ENCODE measurements at regions not wholly inside any gene's neighbourhood (a gene's known extent, or its start where the extent isn't known, plus 50 kb on each side); places are given as distances from the start of the nearest gene placed in this dataset.

GRCh38 chr1:56190806-56191365 is 388.5 kb downstream of the PLPP3 start:
- no peak overlapping the region for H3K4me3 ChIP-seq (ENCODE audit: low read depth, low read length)
- TF ChIP-seq CTCF (IDR thresholded peaks at IDR 0.05; ENCODE audit: borderline replicate concordance, insufficient read depth, low read depth, low read length): no peak

GRCh38 chr1:56189946-56190805 is 389.2 kb downstream of the PLPP3 start:
- H3K4me3 ChIP-seq (ENCODE audit: low read depth, low read length): no peak overlapping the region
- TF ChIP-seq CTCF (IDR thresholded peaks at IDR 0.05; ENCODE audit: borderline replicate concordance, insufficient read depth, low read depth, low read length): no peak

- H3K4me3 ChIP-seq (ENCODE audit: low read depth, low read length): no peak overlapping the region
- TF ChIP-seq CTCF (IDR thresholded peaks at IDR 0.05; ENCODE audit: borderline replicate concordance, insufficient read depth, low read depth, low read length): no peak
These were observed 389.9 kb downstream of the PLPP3 start for GRCh38 chr1:56189454-56189853.

GRCh38 chr1:56188855-56189254 is 390.5 kb downstream of the PLPP3 start:
- no peak for TF ChIP-seq CTCF (IDR thresholded peaks at IDR 0.05; ENCODE audit: borderline replicate concordance, insufficient read depth, low read depth, low read length)
- no peak overlapping the region for H3K4me3 ChIP-seq (ENCODE audit: low read depth, low read length)

- no peak overlapping the region for H3K4me3 ChIP-seq (ENCODE audit: low read depth, low read length)
- no peak for TF ChIP-seq CTCF (IDR thresholded peaks at IDR 0.05; ENCODE audit: borderline replicate concordance, insufficient read depth, low read depth, low read length)
These were observed 391.1 kb downstream of the PLPP3 start for GRCh38 chr1:56188221-56188620.

GRCh38 chr1:56187405-56187804 is 392.0 kb downstream of the PLPP3 start:
- no peak for TF ChIP-seq CTCF (IDR thresholded peaks at IDR 0.05; ENCODE audit: borderline replicate concordance, insufficient read depth, low read depth, low read length)
- no peak overlapping the region for H3K4me3 ChIP-seq (ENCODE audit: low read depth, low read length)

- no peak for TF ChIP-seq CTCF (IDR thresholded peaks at IDR 0.05; ENCODE audit: borderline replicate concordance, insufficient read depth, low read depth, low read length)
These were observed 393.9 kb downstream of the PLPP3 start for GRCh38 chr1:56185493-56185892.

More at GRCh38 chr1:56185493-56185892, 393.9 kb downstream of the PLPP3 start:
- no peak overlapping the region for H3K4me3 ChIP-seq (ENCODE audit: low read depth, low read length)

Data from GM12875 (cell line).